ENCODE measurements at regions not wholly inside any gene's neighbourhood (a gene's known extent, or its start where the extent isn't known, plus 50 kb on each side); places are given as distances from the start of the nearest gene placed in this dataset.
A peak's percentile ranks its signal among the peaks of the same experiment; 100 is the strongest.

DNA sequence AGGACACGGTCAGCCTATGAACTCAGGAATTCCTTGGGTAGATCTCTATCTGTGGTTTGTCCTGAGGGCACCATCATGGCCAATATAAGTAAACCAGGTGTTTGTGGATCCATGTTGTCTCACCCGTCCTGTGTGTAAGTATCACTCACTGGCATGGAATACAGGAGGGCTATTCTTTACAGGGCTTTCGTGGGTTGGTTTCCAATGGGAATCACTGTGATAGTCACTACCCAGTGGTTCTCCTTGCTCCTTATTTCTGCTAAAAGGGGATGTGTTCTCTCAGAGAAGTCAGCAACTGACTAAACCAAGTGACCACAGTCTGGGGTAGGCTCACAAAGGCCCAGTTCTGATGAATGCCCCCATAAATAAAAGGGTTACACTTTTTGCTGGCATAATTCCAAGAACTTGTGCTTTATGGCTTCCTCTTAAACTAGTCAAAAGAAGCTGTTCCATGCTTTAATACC is 236.7 kb upstream of the JADE1 start:
- H3K9me3 Mint-ChIP-seq (ENCODE audit: low read depth): peaks cover 2% of the 10 kb centered on the region
- no peaks in the 10 kb centered on the region for H3K27me3 Mint-ChIP-seq (ENCODE audit: low read depth)
- TF ChIP-seq, protein P1, sequence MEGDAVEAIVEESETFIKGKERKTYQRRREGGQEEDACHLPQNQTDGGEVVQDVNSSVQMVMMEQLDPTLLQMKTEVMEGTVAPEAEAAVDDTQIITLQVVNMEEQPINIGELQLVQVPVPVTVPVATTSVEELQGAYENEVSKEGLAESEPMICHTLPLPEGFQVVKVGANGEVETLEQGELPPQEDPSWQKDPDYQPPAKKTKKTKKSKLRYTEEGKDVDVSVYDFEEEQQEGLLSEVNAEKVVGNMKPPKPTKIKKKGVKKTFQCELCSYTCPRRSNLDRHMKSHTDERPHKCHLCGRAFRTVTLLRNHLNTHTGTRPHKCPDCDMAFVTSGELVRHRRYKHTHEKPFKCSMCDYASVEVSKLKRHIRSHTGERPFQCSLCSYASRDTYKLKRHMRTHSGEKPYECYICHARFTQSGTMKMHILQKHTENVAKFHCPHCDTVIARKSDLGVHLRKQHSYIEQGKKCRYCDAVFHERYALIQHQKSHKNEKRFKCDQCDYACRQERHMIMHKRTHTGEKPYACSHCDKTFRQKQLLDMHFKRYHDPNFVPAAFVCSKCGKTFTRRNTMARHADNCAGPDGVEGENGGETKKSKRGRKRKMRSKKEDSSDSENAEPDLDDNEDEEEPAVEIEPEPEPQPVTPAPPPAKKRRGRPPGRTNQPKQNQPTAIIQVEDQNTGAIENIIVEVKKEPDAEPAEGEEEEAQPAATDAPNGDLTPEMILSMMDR (IDR thresholded peaks at IDR 0.05): no peak
- H3K27ac Mint-ChIP-seq (ENCODE audit: unreplicated experiment): peak overlapping the region; percentile 74
- no peak for DNase-seq (ENCODE audit: low spot score)
- H3K4me3 Mint-ChIP-seq (ENCODE audit: unreplicated experiment): no peak overlapping the region
- no peaks in the 10 kb centered on the region for H3K36me3 Mint-ChIP-seq (ENCODE audit: low read depth)
- peaks cover 77% of the 10 kb centered on the region for H3K4me1 Mint-ChIP-seq (ENCODE audit: low read depth)

DNA sequence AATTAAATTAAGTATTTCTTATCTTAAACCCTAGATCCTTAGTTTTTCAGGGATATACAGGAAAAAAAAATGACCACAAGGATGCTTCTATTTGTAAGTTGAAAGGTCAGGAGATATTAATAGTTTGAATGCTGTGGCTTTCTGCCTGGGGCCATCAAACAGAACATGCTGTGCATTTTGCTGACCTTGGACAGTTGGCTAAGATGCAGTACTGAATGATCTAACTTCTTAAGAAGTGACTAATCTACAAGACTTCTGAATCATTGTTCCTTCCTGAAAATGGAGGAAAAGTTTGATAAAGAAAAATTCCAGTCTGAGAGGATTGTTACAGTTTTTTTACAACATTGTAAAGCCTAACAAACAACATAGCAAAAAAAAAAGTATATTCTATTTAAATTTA is 237.8 kb upstream of the JADE1 start:
- H3K9me3 Mint-ChIP-seq (ENCODE audit: low read depth): peaks cover 2% of the 10 kb centered on the region
- H3K27ac Mint-ChIP-seq (ENCODE audit: unreplicated experiment): peak overlapping the region; percentile 71
- H3K4me1 Mint-ChIP-seq (ENCODE audit: low read depth): peaks cover 80% of the 10 kb centered on the region
- H3K27me3 Mint-ChIP-seq (ENCODE audit: low read depth): no peaks in the 10 kb centered on the region
- no peak for DNase-seq (ENCODE audit: low spot score)
- TF ChIP-seq, protein P1 (IDR thresholded peaks at IDR 0.05): no peak
- no peak overlapping the region for H3K4me3 Mint-ChIP-seq (ENCODE audit: unreplicated experiment)
- H3K36me3 Mint-ChIP-seq (ENCODE audit: low read depth): no peaks in the 10 kb centered on the region

DNA sequence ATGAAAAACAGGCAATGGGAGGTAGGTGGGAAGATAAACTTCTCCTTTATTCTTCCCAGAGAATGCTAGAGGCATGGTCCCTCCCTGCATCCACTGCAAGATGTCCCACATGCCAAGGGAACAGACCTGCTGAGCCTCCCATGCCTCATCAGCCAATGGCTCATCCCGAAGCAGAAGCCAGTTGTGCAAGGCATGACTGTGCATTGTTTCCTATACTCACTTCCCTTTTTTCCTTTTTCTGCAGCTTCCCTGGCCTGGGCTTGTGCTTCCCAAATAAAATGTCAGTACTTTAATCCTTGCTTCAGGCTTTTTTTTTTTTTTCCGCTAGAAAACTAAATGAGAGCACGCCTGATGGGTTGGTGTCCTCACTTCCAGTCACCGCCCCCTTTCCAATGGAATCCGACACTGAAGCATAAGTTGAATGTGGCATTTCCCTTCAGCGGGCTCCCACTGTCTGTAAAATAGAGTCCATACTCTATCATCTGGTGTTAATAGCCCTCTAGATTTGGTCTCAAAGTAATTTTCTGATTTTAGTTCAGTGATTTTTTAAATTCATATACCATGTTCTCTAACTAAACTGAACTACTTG is 239.0 kb upstream of the JADE1 start:
- Mint-ChIP-seq H3K27me3 (ENCODE audit: low read depth) (no peaks in the 10 kb centered on the region), H3K4me3 (ENCODE audit: unreplicated experiment) (no peak overlapping the region), H3K27ac (ENCODE audit: unreplicated experiment) (peak overlapping the region; percentile 80), H3K36me3 (ENCODE audit: low read depth) (no peaks in the 10 kb centered on the region), H3K9me3 (ENCODE audit: low read depth) (no peaks in the 10 kb centered on the region), H3K4me1 (ENCODE audit: low read depth) (peaks cover 88% of the 10 kb centered on the region)
- no peak for DNase-seq (ENCODE audit: low spot score)
- TF ChIP-seq, protein P1 (IDR thresholded peaks at IDR 0.05): no peak

DNA sequence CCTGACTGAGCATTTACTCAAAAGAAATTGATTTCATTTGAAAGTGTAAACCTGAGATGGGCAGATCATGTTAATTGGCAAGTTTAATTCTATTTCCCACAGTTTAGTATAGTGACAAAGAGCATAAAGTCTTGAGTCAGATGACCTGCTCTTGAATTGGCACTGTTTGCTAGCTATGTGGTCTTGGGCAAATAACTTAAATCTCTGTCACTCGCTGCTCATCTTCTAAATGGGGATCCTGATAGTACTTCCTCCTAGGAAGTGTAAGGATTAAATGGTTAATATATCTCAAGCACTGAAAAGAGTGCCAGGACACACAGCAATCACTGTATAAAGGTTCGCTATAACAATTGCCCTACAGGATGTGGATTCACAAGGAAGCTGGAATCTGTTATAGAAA is 242.8 kb upstream of the JADE1 start:
- H3K4me3 Mint-ChIP-seq (ENCODE audit: unreplicated experiment): no peak overlapping the region
- TF ChIP-seq, protein P1 (IDR thresholded peaks at IDR 0.05): no peak
- DNase-seq (ENCODE audit: low spot score): no peak
- no peaks in the 10 kb centered on the region for H3K36me3 Mint-ChIP-seq (ENCODE audit: low read depth)
- no peaks in the 10 kb centered on the region for H3K9me3 Mint-ChIP-seq (ENCODE audit: low read depth)
- H3K27ac Mint-ChIP-seq (ENCODE audit: unreplicated experiment): peak overlapping the region; percentile 71
- no peaks in the 10 kb centered on the region for H3K27me3 Mint-ChIP-seq (ENCODE audit: low read depth)
- H3K4me1 Mint-ChIP-seq (ENCODE audit: low read depth): peaks cover 94% of the 10 kb centered on the region

DNA sequence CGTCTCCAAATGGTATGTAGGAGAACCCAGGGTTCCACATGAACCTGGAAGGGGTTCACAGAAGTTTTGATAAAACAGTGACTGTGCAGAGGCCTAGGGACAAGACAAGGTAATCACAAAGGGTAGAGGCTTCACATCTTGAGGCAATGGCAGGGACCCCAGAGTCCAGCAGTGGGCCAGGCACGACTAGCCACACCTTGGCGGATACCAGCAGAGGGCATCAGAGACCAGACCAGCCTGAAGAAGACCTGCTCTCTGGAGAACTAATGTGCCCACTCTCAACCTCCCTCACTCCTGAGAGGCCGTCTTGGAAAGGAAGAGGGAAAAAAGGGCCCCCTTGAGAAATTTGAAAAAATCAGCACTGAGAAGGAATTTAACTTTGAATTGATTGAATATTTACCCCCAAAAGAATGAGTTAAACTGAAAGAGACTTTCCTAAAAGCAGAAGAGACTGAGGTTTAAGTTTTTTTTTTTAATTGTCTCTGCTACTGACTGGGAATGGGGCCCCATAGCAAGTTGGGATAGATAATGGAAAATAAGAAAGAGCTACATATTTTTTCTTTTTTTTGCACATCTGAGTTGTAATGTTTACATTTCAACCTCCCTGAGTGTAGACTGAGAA is 243.8 kb upstream of the JADE1 start:
- Mint-ChIP-seq H3K27me3 (ENCODE audit: low read depth) (no peaks in the 10 kb centered on the region), H3K27ac (ENCODE audit: unreplicated experiment) (peak overlapping the region; percentile 93), H3K4me3 (ENCODE audit: unreplicated experiment) (no peak overlapping the region), H3K4me1 (ENCODE audit: low read depth) (peaks cover 92% of the 10 kb centered on the region), H3K36me3 (ENCODE audit: low read depth) (no peaks in the 10 kb centered on the region), H3K9me3 (ENCODE audit: low read depth) (no peaks in the 10 kb centered on the region)
- DNase-seq (ENCODE audit: low spot score): no peak
- TF ChIP-seq, protein P1 (IDR thresholded peaks at IDR 0.05): peak; percentile 75
